ENCODE measurements at regions not wholly inside any gene's neighbourhood (a gene's known extent, or its start where the extent isn't known, plus 50 kb on each side); places are given as distances from the start of the nearest gene placed in this dataset.
"Not testable (repeated sequence)": the region's sequence is repeated elsewhere in the genome, so short reads cannot be mapped to it uniquely, and the experiment has no call there.

GRCh38 chr5:125412561-125413495, 666.4 kb upstream of the ZNF608 start:
- no peak for DNase-seq (ENCODE audit: low read depth in 3 of 3)

- DNase-seq (ENCODE audit: low read depth in 3 of 3) = no peak
Observed at GRCh38 chr5:125413496-125414274, 667.2 kb upstream of the ZNF608 start.

GRCh38 chr5:125415126-125415525, 668.7 kb upstream of the ZNF608 start:
- no peak for DNase-seq (ENCODE audit: low read depth in 3 of 3)

- DNase-seq (ENCODE audit: low read depth in 3 of 3) = no peak
Observed at GRCh38 chr5:125416055-125416454, 669.6 kb upstream of the ZNF608 start.

GRCh38 chr5:125421006-125421405, 674.6 kb upstream of the ZNF608 start:
- DNase-seq (ENCODE audit: low read depth in 3 of 3) = no peak

GRCh38 chr5:125422342-125422741, 675.9 kb upstream of the ZNF608 start:
- no peak for DNase-seq (ENCODE audit: low read depth in 3 of 3)

- DNase-seq (ENCODE audit: low read depth in 3 of 3) = no peak
Observed at GRCh38 chr5:125424402-125425141, 678.1 kb upstream of the ZNF608 start.

GRCh38 chr5:125429498-125429897, 683.1 kb upstream of the ZNF608 start:
- no peak for DNase-seq (ENCODE audit: low read depth in 3 of 3)

- DNase-seq (ENCODE audit: low read depth in 3 of 3) = no peak
Observed at GRCh38 chr5:125433457-125433856, 687.0 kb upstream of the ZNF608 start.

GRCh38 chr5:125439243-125439642, 692.8 kb upstream of the ZNF608 start:
- DNase-seq (ENCODE audit: low read depth in 3 of 3) = no peak

GRCh38 chr5:125440905-125441304, 694.5 kb upstream of the ZNF608 start:
- DNase-seq (ENCODE audit: low read depth in 3 of 3) = no peak

- no peak for DNase-seq (ENCODE audit: low read depth in 3 of 3)
Observed at GRCh38 chr5:125446986-125447385, 700.5 kb upstream of the ZNF608 start.

GRCh38 chr5:125450771-125451170, 704.3 kb upstream of the ZNF608 start:
- DNase-seq (ENCODE audit: low read depth in 3 of 3) = no peak

- DNase-seq (ENCODE audit: low read depth in 3 of 3) = no peak
Observed at GRCh38 chr5:125451622-125452021, 705.2 kb upstream of the ZNF608 start.

- no peak for DNase-seq (ENCODE audit: low read depth in 3 of 3)
Observed at GRCh38 chr5:125452991-125453390, 706.6 kb upstream of the ZNF608 start.

GRCh38 chr5:125455041-125455440, 708.6 kb upstream of the ZNF608 start:
- DNase-seq (ENCODE audit: low read depth in 3 of 3) = no peak

GRCh38 chr5:125456005-125456404, 709.6 kb upstream of the ZNF608 start:
- DNase-seq (ENCODE audit: low read depth in 3 of 3) = not testable (repeated sequence)

- no peak for DNase-seq (ENCODE audit: low read depth in 3 of 3)
Observed at GRCh38 chr5:125457617-125458016, 711.2 kb upstream of the ZNF608 start.

- DNase-seq (ENCODE audit: low read depth in 3 of 3) = not testable (repeated sequence)
Observed at GRCh38 chr5:125458949-125459348, 712.5 kb upstream of the ZNF608 start.

- no peak for DNase-seq (ENCODE audit: low read depth in 3 of 3)
Observed at GRCh38 chr5:125461641-125462072, 715.2 kb upstream of the ZNF608 start.

- DNase-seq (ENCODE audit: low read depth in 3 of 3) = no peak
Observed at GRCh38 chr5:125463466-125464092, 717.1 kb upstream of the ZNF608 start.

Measured in stimulated activated CD4-positive, alpha-beta T cell treated with anti-CD3 and anti-CD28 coated beads, TNF-alpha, amount 100 ng/mL, for 24 hours (primary cell).